ENCODE measurements at regions not wholly inside any gene's neighbourhood (a gene's known extent, or its start where the extent isn't known, plus 50 kb on each side); places are given as distances from the start of the nearest gene placed in this dataset.
"Not testable (repeated sequence)": the region's sequence is repeated elsewhere in the genome, so short reads cannot be mapped to it uniquely, and the experiment has no call there.

GRCh38 chr2:224109751-224110150, 70.7 kb upstream of the SERPINE2 start:
- no peak overlapping the region for H3K4me3 Mint-ChIP-seq
- peaks cover 0 to 5% (median 0%) of the 10 kb centered on the region in 6 donors for H3K9me3 Mint-ChIP-seq
- no peak for DNase-seq
- H3K27ac Mint-ChIP-seq: no peak overlapping the region
- no peaks in the 10 kb centered on the region for H3K4me1 Mint-ChIP-seq
- H3K27me3 Mint-ChIP-seq (ENCODE audit: low read depth in 3 of 3): peaks cover 0 to 4% (median 4%) of the 10 kb centered on the region in 3 donors
- no peaks in the 10 kb centered on the region for H3K36me3 Mint-ChIP-seq

- H3K9me3 Mint-ChIP-seq: no peaks in the 10 kb centered on the region
- H3K4me3 Mint-ChIP-seq: no peak overlapping the region
- no peak overlapping the region for H3K27ac Mint-ChIP-seq
- DNase-seq: no peak
- no peaks in the 10 kb centered on the region for H3K36me3 Mint-ChIP-seq
- peaks cover 0 to 6% (median 2%) of the 10 kb centered on the region in 3 donors for H3K27me3 Mint-ChIP-seq (ENCODE audit: low read depth in 3 of 3)
- H3K4me1 Mint-ChIP-seq: no peaks in the 10 kb centered on the region
Observed at GRCh38 chr2:224106794-224107193, 67.7 kb upstream of the SERPINE2 start.

DNA sequence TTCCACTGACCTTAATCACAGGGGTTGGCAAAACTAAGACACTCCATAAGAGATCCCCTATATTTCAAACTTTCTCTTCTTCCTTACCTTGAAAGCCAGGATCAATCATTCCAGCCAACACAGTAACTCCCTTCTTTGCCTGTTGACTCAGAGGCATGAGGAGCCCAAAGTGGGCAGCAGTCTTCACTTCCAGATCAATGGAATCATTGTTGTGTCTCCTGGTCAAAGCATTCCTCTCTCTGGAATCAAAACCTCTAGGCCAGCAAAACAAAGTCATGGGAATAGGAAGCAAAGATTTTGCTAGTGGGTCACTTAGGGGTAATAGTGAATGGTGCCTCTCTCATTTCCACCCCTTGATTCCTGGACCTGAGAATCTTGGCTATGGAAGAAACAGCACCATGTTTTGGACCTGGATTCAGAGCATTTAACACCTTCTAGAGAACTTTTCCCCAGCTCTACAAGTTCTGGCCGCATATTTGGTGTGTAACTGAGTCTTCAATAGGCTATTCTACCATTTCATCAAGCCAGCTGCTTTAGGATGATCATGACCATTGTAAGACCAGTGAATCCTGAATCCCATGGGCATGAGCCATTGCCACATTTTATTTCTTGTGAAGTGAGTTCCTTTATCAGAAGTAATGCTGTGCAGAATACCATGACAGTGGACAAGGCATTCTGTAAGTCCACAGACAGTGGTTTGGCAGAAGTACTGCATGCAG, 65.7 kb upstream of the SERPINE2 start:
- H3K27me3 Mint-ChIP-seq (ENCODE audit: low read depth in 3 of 3): peaks cover 0 to 6% (median 4%) of the 10 kb centered on the region in 3 donors
- no peak overlapping the region for H3K27ac Mint-ChIP-seq
- no peak for DNase-seq
- no peaks in the 10 kb centered on the region for H3K4me1 Mint-ChIP-seq
- H3K9me3 Mint-ChIP-seq: no peaks in the 10 kb centered on the region
- H3K36me3 Mint-ChIP-seq: no peaks in the 10 kb centered on the region
- no peak overlapping the region for H3K4me3 Mint-ChIP-seq

GRCh38 chr2:224103651-224104050, 64.6 kb upstream of the SERPINE2 start:
- no peaks in the 10 kb centered on the region for H3K9me3 Mint-ChIP-seq
- H3K4me1 Mint-ChIP-seq: no peaks in the 10 kb centered on the region
- peaks cover 0 to 6% (median 4%) of the 10 kb centered on the region in 3 donors for H3K27me3 Mint-ChIP-seq (ENCODE audit: low read depth in 3 of 3)
- DNase-seq: no peak
- no peaks in the 10 kb centered on the region for H3K36me3 Mint-ChIP-seq
- H3K27ac Mint-ChIP-seq: no peak overlapping the region
- no peak overlapping the region for H3K4me3 Mint-ChIP-seq

DNA sequence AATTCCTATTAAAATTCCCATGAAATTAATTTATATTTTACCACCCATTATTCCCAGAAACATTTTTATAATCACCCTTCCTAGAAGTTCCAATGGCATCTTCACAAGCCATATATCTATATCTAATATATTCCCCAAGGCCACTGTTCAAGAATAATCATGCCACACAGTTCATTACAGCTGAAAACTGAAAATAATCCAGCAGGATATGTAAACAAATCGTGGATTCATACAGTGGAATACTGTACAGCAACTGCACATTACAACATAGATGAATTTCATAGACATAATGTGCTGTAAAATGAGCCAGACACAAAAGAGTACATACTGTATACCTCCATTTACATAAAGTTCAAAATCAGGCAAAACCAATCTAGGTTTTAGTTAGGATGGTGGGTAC, 63.9 kb upstream of the SERPINE2 start:
- no peak overlapping the region for H3K27ac Mint-ChIP-seq
- no peaks in the 10 kb centered on the region for H3K36me3 Mint-ChIP-seq
- no peak for DNase-seq
- no peaks in the 10 kb centered on the region for H3K9me3 Mint-ChIP-seq
- H3K4me1 Mint-ChIP-seq: no peaks in the 10 kb centered on the region
- peaks cover 0 to 6% (median 4%) of the 10 kb centered on the region in 3 donors for H3K27me3 Mint-ChIP-seq (ENCODE audit: low read depth in 3 of 3)
- H3K4me3 Mint-ChIP-seq: no peak overlapping the region

DNA sequence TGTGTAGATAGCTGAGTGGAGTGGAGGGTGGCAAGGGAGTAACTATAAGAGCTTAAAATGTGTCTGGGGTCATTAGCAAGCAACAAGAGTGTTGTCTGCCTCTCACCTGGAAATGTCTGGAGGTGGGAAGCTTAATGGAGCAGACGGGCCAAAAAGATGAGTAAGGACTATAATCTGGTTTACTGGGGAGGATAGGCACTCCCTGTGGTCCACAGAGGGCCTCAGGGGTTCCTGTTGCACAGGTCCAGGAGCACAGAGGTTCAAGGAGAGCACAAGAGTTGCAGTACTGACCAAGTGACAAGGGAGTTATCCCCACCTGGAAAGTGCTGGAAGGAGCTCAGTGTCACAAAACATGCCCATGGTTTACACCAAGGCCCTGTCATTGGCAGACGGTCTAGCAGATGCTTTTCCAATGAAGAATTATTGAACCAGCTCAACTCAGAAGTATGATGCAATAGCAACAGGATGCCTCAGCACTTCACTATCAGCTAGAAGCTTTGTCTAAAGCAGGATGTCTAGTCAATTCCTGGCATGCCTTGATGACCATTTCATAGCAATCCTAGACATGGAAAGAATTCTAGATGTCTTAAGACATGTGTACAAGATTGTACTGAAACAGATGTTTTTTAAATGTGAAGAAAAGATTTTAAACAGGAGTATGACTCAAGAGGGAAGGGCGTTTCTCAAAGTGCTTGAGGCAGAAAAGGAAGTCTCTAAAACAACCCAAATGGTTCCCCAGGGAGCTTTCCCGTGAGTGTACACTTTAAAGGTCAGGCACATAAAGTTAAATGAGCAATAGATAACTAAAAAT, 62.9 kb upstream of the SERPINE2 start:
- no peaks in the 10 kb centered on the region for H3K36me3 Mint-ChIP-seq
- H3K27me3 Mint-ChIP-seq (ENCODE audit: low read depth in 3 of 3): peaks cover 0 to 6% (median 4%) of the 10 kb centered on the region in 3 donors
- no peak for DNase-seq
- no peak overlapping the region for H3K27ac Mint-ChIP-seq
- H3K4me3 Mint-ChIP-seq: no peak overlapping the region
- H3K4me1 Mint-ChIP-seq: no peaks in the 10 kb centered on the region
- no peaks in the 10 kb centered on the region for H3K9me3 Mint-ChIP-seq

GRCh38 chr2:224099861-224100643, 61.0 kb upstream of the SERPINE2 start:
- Mint-ChIP-seq H3K4me1 (no peaks in the 10 kb centered on the region), H3K36me3 (no peaks in the 10 kb centered on the region), H3K27me3 (ENCODE audit: low read depth in 3 of 3) (peaks cover 2 to 4% (median 2%) of the 10 kb centered on the region in 3 donors), H3K9me3 (no peaks in the 10 kb centered on the region), H3K4me3 (no peak overlapping the region), H3K27ac (no peak overlapping the region)
- DNase-seq: no peak

DNA sequence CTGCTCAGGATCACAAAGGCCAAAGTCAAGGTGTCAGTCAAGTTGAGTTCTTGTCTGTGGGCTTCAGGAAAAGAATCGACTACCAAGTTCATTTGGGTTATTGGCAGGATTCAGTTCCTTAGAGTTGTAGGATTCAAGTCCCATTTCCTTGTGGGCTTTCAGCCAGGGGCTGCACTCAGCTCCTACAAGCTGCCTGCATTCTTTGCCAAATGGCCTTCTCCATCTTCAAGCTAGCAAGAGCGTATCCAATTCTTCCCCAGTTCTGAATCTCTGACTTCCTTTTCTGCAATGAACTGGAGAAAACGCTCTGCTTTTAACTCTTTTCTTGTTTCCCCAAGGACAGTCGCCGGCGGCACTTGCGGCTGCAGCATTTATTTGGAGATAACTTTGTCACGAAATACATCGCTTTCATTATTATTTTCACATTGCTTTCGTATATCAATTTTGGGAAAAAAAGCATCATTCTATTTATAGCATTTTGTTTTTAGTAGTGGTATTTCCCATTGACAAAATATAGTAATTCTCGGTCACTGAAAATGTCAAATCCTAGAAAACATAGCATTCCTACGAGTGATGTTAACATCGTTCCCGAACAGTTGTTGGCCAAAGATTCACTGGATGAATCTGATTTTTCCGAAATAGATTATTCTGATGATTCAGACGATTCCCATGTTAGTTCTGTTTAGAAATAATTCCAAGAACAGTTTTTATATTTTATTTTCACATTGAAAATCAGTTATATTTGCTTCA, 59.6 kb upstream of the SERPINE2 start:
- Mint-ChIP-seq H3K27me3 (ENCODE audit: low read depth in 3 of 3) (peaks cover 2 to 4% (median 2%) of the 10 kb centered on the region in 3 donors), H3K36me3 (no peaks in the 10 kb centered on the region), H3K9me3 (no peaks in the 10 kb centered on the region), H3K27ac (no peak overlapping the region), H3K4me3 (no peak overlapping the region), H3K4me1 (no peaks in the 10 kb centered on the region)
- DNase-seq: no peak

DNA sequence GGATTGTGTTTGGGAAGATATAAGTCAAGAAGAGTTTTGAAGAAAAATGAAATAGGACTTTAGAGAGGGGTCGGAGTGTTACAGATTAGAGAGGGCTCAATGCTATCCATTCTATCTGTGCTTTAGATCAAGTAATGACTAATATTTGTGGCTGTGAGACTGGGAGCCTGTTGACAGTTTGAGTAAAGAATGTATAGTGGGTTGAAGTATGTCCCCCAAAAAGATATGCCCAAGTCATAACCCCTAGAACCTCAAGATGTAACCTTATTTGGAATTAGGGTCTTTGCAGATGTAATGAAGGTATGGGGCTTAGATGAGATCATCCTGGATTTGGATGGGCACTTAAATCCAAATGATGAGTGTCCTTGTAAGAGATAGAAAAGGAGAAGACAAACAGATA, 55.3 kb upstream of the SERPINE2 start:
- Mint-ChIP-seq H3K4me3 (no peak overlapping the region), H3K36me3 (no peaks in the 10 kb centered on the region), H3K27me3 (ENCODE audit: low read depth in 3 of 3) (peaks cover 2 to 6% (median 3%) of the 10 kb centered on the region in 3 donors), H3K9me3 (no peaks in the 10 kb centered on the region), H3K4me1 (no peaks in the 10 kb centered on the region), H3K27ac (no peak overlapping the region)
- DNase-seq: no peak

DNA sequence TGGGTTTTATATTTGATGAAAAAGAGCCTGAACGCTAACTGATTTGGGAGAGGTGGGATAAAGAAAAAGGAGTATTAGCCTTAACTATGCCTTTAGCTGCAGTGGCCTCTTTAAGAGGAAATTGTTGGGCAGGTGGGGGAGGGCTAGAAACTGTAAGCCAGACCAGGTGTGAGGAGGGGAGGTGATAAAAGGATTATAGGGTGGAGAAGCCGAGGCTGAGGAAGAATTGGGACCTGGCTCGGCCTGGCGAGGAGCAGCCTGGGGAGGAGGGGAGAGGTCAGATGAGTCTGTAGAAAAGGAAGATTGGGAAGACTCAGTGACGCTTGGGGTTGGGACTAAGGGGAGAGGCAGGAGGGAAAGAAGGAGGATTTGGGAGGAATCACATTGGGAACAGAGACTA, 52.6 kb upstream of the SERPINE2 start:
- not testable (repeated sequence) for H3K36me3 Mint-ChIP-seq, H3K9me3 Mint-ChIP-seq, H3K4me1 Mint-ChIP-seq, H3K4me3 Mint-ChIP-seq, DNase-seq, H3K27ac Mint-ChIP-seq
- peaks cover 0 to 12% (median 2%) of the 10 kb centered on the region in 3 donors for H3K27me3 Mint-ChIP-seq (ENCODE audit: low read depth in 3 of 3)

- not testable (repeated sequence) for H3K36me3 Mint-ChIP-seq, H3K9me3 Mint-ChIP-seq, H3K27ac Mint-ChIP-seq, DNase-seq, H3K4me3 Mint-ChIP-seq, H3K4me1 Mint-ChIP-seq
- H3K27me3 Mint-ChIP-seq (ENCODE audit: low read depth in 3 of 3): peaks cover 0 to 12% (median 0%) of the 10 kb centered on the region in 3 donors
Observed at GRCh38 chr2:224089606-224090005, 50.5 kb upstream of the SERPINE2 start.

Measured in immature natural killer cell (primary cell).